ENCODE measurements at regions not wholly inside any gene's neighbourhood (a gene's known extent, or its start where the extent isn't known, plus 50 kb on each side); places are given as distances from the start of the nearest gene placed in this dataset.

DNA sequence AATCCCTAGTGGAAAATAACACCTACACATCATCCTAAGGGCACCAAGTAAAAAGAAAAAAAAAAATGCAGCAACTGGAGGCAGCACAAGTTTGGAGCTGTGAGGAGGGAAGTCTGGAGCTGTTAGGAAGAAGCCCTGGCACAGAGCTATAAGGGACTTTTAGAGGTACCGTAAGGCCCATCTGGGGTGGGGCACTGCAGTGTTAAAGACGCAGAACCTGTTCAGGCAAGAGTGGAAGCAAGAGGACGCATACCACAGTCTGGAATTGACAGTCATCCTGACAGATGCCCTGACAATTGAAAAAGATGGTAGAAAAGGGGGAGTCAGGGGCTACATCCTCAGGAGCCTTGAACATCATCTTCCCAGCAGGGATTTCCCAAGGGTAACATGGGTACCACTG lies 195.9 kb upstream of the PLEKHG7 start:
- no peaks in the 10 kb centered on the region for H3K9me3 ChIP-seq
- H3K27me3 ChIP-seq = no peaks in the 10 kb centered on the region
- no peak for DNase-seq
- no peaks in the 10 kb centered on the region for H3K4me1 ChIP-seq
- no peak overlapping the region for H3K4me3 ChIP-seq (ENCODE audit: low read depth, low read length)
- TF ChIP-seq, protein P1, sequence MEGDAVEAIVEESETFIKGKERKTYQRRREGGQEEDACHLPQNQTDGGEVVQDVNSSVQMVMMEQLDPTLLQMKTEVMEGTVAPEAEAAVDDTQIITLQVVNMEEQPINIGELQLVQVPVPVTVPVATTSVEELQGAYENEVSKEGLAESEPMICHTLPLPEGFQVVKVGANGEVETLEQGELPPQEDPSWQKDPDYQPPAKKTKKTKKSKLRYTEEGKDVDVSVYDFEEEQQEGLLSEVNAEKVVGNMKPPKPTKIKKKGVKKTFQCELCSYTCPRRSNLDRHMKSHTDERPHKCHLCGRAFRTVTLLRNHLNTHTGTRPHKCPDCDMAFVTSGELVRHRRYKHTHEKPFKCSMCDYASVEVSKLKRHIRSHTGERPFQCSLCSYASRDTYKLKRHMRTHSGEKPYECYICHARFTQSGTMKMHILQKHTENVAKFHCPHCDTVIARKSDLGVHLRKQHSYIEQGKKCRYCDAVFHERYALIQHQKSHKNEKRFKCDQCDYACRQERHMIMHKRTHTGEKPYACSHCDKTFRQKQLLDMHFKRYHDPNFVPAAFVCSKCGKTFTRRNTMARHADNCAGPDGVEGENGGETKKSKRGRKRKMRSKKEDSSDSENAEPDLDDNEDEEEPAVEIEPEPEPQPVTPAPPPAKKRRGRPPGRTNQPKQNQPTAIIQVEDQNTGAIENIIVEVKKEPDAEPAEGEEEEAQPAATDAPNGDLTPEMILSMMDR (IDR thresholded peaks at IDR 0.05; ENCODE audit: low read depth, low read length) = no peak
- H3K36me3 ChIP-seq = no peaks in the 10 kb centered on the region

DNA sequence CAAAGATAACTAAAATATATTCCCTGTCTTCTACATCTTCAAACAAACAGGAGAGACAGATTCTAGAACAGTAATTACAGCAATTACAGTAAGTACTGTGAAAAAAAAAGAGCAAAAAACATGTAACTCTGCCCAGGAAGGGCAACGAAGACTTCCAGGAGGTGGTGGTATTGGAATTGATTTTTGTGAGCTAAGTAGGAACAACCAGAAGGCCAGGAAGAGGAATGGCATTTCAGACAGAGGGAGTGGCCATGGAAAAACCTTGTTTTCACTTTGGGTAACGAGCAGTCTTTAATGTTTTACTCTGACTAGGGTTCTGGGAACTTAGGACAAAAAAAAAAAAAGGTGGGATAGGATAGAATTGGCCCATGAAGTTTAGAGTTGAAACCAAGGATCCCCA lies 196.3 kb upstream of the PLEKHG7 start:
- no peaks in the 10 kb centered on the region for H3K36me3 ChIP-seq
- no peak for DNase-seq
- H3K4me3 ChIP-seq (ENCODE audit: low read depth, low read length) = no peak overlapping the region

GRCh38 chr12:92505254-92506231 lies 197.2 kb upstream of the PLEKHG7 start:
- Histone ChIP-seq H3K36me3 (no peaks in the 10 kb centered on the region), H3K27me3 (no peaks in the 10 kb centered on the region), H3K4me3 (ENCODE audit: low read depth, low read length) (no peak overlapping the region), H3K9me3 (no peaks in the 10 kb centered on the region), H3K4me1 (no peaks in the 10 kb centered on the region)
- TF ChIP-seq, protein P1 (IDR thresholded peaks at IDR 0.05; ENCODE audit: low read depth, low read length) = no peak
- DNase-seq = no peak

More for the DNA sequence above, 196.3 kb upstream of the PLEKHG7 start:
- TF ChIP-seq, protein P1 (IDR thresholded peaks at IDR 0.05; ENCODE audit: low read depth, low read length) = no peak
- H3K27me3 ChIP-seq = no peaks in the 10 kb centered on the region
- H3K4me1 ChIP-seq = no peaks in the 10 kb centered on the region
- no peaks in the 10 kb centered on the region for H3K9me3 ChIP-seq

- H3K27me3 ChIP-seq = no peaks in the 10 kb centered on the region
- TF ChIP-seq, protein P1 (IDR thresholded peaks at IDR 0.05; ENCODE audit: low read depth, low read length) = no peak
- no peaks in the 10 kb centered on the region for H3K9me3 ChIP-seq
- no peaks in the 10 kb centered on the region for H3K4me1 ChIP-seq
- no peaks in the 10 kb centered on the region for H3K36me3 ChIP-seq
- no peak for DNase-seq
- no peak overlapping the region for H3K4me3 ChIP-seq (ENCODE audit: low read depth, low read length)
Measured at GRCh38 chr12:92504594-92504981, 198.2 kb upstream of the PLEKHG7 start.

GRCh38 chr12:92503971-92504593 lies 198.7 kb upstream of the PLEKHG7 start:
- Histone ChIP-seq H3K4me1 (no peaks in the 10 kb centered on the region), H3K9me3 (no peaks in the 10 kb centered on the region), H3K4me3 (ENCODE audit: low read depth, low read length) (no peak overlapping the region), H3K27me3 (no peaks in the 10 kb centered on the region), H3K36me3 (no peaks in the 10 kb centered on the region)
- no peak for DNase-seq
- TF ChIP-seq, protein P1 (IDR thresholded peaks at IDR 0.05; ENCODE audit: low read depth, low read length) = no peak

Measured in BE2C (cell line).